Keratinocyte (primary cell): ENCODE measurements at regions not wholly inside any gene's neighbourhood (a gene's known extent, or its start where the extent isn't known, plus 50 kb on each side); places are given as distances from the start of the nearest gene placed in this dataset.

Source experiments
- EZH2 ChIP-seq: IDR thresholded peaks from one replicate; pipeline ENCODE4 v1.6.1; 2012; ENCODE audit warnings: inconsistent platforms, mild to moderate bottlenecking, low read length, moderate library complexity
- TF ChIP-seq, protein P1 (sequence below), 3 experiments: IDR thresholded peaks in 1 of 3; conservative IDR thresholded peaks in 1 of 3; optimal IDR thresholded peaks in 1 of 3; 2 replicates in 2 of 3; 3 replicates in 1 of 3; pipeline versions ENCODE3 to v1.5.1; 2011; ENCODE audit warnings: low read length in 3 of 3, mild to moderate bottlenecking in 3 of 3, moderate library complexity in 2 of 3, control low read depth in 1 of 3, inconsistent platforms in 1 of 3; ENCODE audit not compliant: insufficient read depth in 2 of 3; ENCODE audit errors: extremely low read depth in 1 of 3

GRCh38 chr4:56206258-56206657 is 181.0 kb downstream of the AASDH start:
- TF ChIP-seq, protein P1, sequence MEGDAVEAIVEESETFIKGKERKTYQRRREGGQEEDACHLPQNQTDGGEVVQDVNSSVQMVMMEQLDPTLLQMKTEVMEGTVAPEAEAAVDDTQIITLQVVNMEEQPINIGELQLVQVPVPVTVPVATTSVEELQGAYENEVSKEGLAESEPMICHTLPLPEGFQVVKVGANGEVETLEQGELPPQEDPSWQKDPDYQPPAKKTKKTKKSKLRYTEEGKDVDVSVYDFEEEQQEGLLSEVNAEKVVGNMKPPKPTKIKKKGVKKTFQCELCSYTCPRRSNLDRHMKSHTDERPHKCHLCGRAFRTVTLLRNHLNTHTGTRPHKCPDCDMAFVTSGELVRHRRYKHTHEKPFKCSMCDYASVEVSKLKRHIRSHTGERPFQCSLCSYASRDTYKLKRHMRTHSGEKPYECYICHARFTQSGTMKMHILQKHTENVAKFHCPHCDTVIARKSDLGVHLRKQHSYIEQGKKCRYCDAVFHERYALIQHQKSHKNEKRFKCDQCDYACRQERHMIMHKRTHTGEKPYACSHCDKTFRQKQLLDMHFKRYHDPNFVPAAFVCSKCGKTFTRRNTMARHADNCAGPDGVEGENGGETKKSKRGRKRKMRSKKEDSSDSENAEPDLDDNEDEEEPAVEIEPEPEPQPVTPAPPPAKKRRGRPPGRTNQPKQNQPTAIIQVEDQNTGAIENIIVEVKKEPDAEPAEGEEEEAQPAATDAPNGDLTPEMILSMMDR (optimal IDR thresholded peaks at IDR 0.05 in 1 of 3, IDR thresholded peaks at IDR 0.05 in 1 of 3, conservative IDR thresholded peaks at IDR 0.05 in 1 of 3; ENCODE audit: extremely low read depth in 1 of 3, insufficient read depth in 2 of 3, low read length in 3 of 3), result no peak
- TF ChIP-seq EZH2, result no peak
